K562 (cell line): ENCODE measurements at regions not wholly inside any gene's neighbourhood (a gene's known extent, or its start where the extent isn't known, plus 50 kb on each side); places are given as distances from the start of the nearest gene placed in this dataset.
"Not testable (repeated sequence)": the region's sequence is repeated elsewhere in the genome, so short reads cannot be mapped to it uniquely, and the experiment has no call there.

ENCODE experiments used
- ATAC-seq: fragments of 200-7000 bp; cut with Tn5 transposase; 3 replicates; pipeline ENCODE4 v1.9.1; 2020; ENCODE audit warnings: moderate library complexity
- BruUV-seq: library from RNA; stranded (reverse); fragments of 400-500 nt; replicated peaks from 2 replicates; lab custom pipeline; 2021; lab: Mats Ljungman, UMichigan
- CTCF ChIA-PET: fragments of 300-600 bp; formaldehyde crosslinking; extraction: SDS; loops from one replicate; lab custom pipeline; 2021; ENCODE audit warnings: low intra/inter-chr PET ratio; lab: Yijun Ruan, JAX
- POLR2A ChIA-PET: fragments of 300-600, 350-650 bp; sonication (Branson Sonifier 250); formaldehyde crosslinking; extraction: SDS; loops from one replicate; lab custom pipeline; 2021; ENCODE audit warnings: antibody characterized with exemption, inconsistent platforms; lab: Yijun Ruan, JAX
- DNase-seq, 4 experiments: peaks; one replicate each; pipeline versions ENCODE4 v3.0.0 to v3.0.0-alpha.2; 2011 to 2018; ENCODE audit warnings: low spot score in 3 of 4, mixed read lengths in 3 of 4; ENCODE audit errors: extremely low read depth in 1 of 4
- FAIRE-seq: peaks from 2 replicates; lab custom pipeline; 2011; peaks lifted over from hg19 to GRCh38; lab: Jason Lieb, UNC
- H2AFZ ChIP-seq: 2 replicates; pipeline ENCODE4 v1.6.0; 2011; ENCODE audit warnings: low read depth, low read length, control low read depth, inconsistent platforms
- H3K27ac ChIP-seq: fragments of 200-600 bp; 3 replicates; pipeline ENCODE4 v1.8.0; 2011; ENCODE audit warnings: low read depth, mild to moderate bottlenecking, control low read depth, inconsistent platforms, low read length, moderate library complexity, mixed read lengths; ENCODE audit errors: extremely low read depth
- H3K27me3 ChIP-seq, 2 experiments: fragments of 300-600 bp in 1 of 2; 2 replicates in 1 of 2; 3 replicates in 1 of 2; pipeline versions ENCODE4 v1.6.0 to v1.8.0; 2011; ENCODE audit warnings: inconsistent platforms in 2 of 2, low read length in 2 of 2, mild to moderate bottlenecking in 1 of 2, mixed read lengths in 1 of 2, moderate library complexity in 1 of 2; ENCODE audit not compliant: control insufficient read depth in 2 of 2, insufficient read depth in 2 of 2
- H3K36me3 ChIP-seq: fragments of 300-600 bp; 3 replicates; pipeline ENCODE4 v1.8.0; 2011; ENCODE audit warnings: mild to moderate bottlenecking, low read length, inconsistent platforms; ENCODE audit not compliant: control insufficient read depth, insufficient read depth
- H3K4me1 ChIP-seq, 2 experiments: fragments of 200-600 bp in 1 of 2; replicated peaks in 1 of 2; 2 replicates in 1 of 2; 3 replicates in 1 of 2; pipeline versions ENCODE4 v1.5.1 to v1.8.0; 2011; ENCODE audit warnings: inconsistent platforms in 2 of 2, low read length in 2 of 2, mild to moderate bottlenecking in 1 of 2, mixed read lengths in 1 of 2, moderate library complexity in 1 of 2; ENCODE audit not compliant: control insufficient read depth in 2 of 2, insufficient read depth in 2 of 2
- H3K4me2 ChIP-seq: 2 replicates; pipeline ENCODE4 v1.6.1; 2011; ENCODE audit warnings: low read length, control low read depth, inconsistent platforms, mixed read lengths; ENCODE audit not compliant: insufficient read depth
- H3K4me3 ChIP-seq: fragments of 200-600 bp; sonication (generic), shearing (Covaris generic); 2 replicates; pipeline ENCODE4 v1.5.1; 2016; ENCODE audit warnings: control low read depth, inconsistent platforms
- H3K79me2 ChIP-seq: fragments of 200-600 bp; 3 replicates; pipeline ENCODE4 v1.8.0; 2011; ENCODE audit warnings: low read length, inconsistent platforms; ENCODE audit not compliant: control insufficient read depth, insufficient read depth
- H3K9ac ChIP-seq, 2 experiments: 2 replicates each; pipeline versions ENCODE4 v1.6.0 to v1.6.1; 2011; ENCODE audit warnings: low read depth in 2 of 2, low read length in 2 of 2, control low read depth in 1 of 2, inconsistent platforms in 1 of 2, mild to moderate bottlenecking in 1 of 2, mixed read lengths in 1 of 2; ENCODE audit not compliant: insufficient read depth in 1 of 2
- H3K9me1 ChIP-seq: one replicate; pipeline ENCODE4 v1.6.0; 2011; ENCODE audit warnings: inconsistent platforms, mild to moderate bottlenecking, low read length, moderate library complexity; ENCODE audit not compliant: control insufficient read depth, insufficient read depth
- H3K9me3 ChIP-seq: replicated peaks from 2 replicates; pipeline ENCODE4 v1.5.1; 2011; ENCODE audit warnings: low read depth, low read length, inconsistent platforms; ENCODE audit not compliant: control insufficient read depth, insufficient read depth
- H4K20me1 ChIP-seq: replicated peaks from 2 replicates; pipeline ENCODE4 v1.6.1; 2011; ENCODE audit warnings: low read length, inconsistent platforms, mixed read lengths; ENCODE audit not compliant: control insufficient read depth, insufficient read depth
- JUND ChIP-seq, 2 experiments: IDR thresholded peaks; 2 replicates in 1 of 2; 3 replicates in 1 of 2; pipeline ENCODE4 v1.6.1; 2011; ENCODE audit warnings: borderline replicate concordance in 2 of 2, low read depth in 2 of 2, low read length in 2 of 2, improper control_type of control experiment in 1 of 2, missing biosample characterization in 1 of 2, missing genetic modification characterization in 1 of 2, missing genetic modification reagents in 1 of 2
- XRCC3 ChIP-seq: fragments of 450-650 bp; IDR thresholded peaks from 2 replicates; pipeline ENCODE4 v1.6.1; 2017; ENCODE audit warnings: mild to moderate bottlenecking, moderate library complexity
- ZFX ChIP-seq: sonication (generic); formaldehyde crosslinking; IDR thresholded peaks from 2 replicates; pipeline ENCODE4 v1.8.0; 2022; ENCODE audit warnings: mild to moderate bottlenecking, missing genetic modification reagents, moderate library complexity
- WGBS: fragments of 100-300 bp; shearing (Covaris generic); methylation state at CpG from one replicate; pipeline ENCODE4 v1.1.6; 2016; ENCODE audit warnings: low coverage, mixed read lengths; ENCODE audit not compliant: insufficient coverage; ENCODE audit errors: missing lambda C conversion rate; 5-methylcytosine and 5-hydroxymethylcytosine counted together
- in situ Hi-C: fragments of 300-500 bp; cut with MboI; formaldehyde crosslinking; loops from 4 replicates; pipeline ENCODE4 v1.15.0; 2018; ENCODE audit warnings: inconsistent platforms, mixed read lengths
- intact Hi-C: fragments of 100-400 bp; cut with micrococcal nuclease; formaldehyde crosslinking; loops from 2 replicates; pipeline ENCODE4 v1.14.2; 2022
- TF ChIP-seq, protein P1 (sequence below): fragments of 250-450 bp; sonication (Bioruptor Pico); IDR thresholded peaks from 2 replicates; pipeline ENCODE4 v1.8.0; 2022; ENCODE audit warnings: inconsistent platforms

DNA sequence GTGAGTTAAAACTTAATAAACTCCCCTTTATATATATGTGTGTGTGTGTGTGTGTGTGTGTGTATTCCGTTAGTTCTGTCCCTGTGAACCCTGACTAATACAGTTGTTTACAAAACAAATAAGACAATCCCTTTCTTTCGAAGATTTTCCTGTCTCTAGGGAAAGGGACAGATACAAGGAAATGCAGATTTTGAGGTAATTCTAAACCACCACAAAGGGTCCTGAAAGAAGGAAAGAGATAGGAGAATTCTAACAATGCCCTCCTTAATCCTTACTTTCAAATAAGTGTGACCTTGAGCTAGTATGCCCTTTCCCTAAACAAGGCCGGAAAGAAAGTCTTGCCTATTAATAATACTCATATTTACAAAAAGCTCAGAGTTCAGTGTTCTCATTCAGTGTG lies 164.8 kb upstream of the COL11A1 start:
- no peak for DNase-seq
- H2AFZ ChIP-seq = no peak overlapping the region
- ChIA-PET CTCF (no interaction called here), POLR2A (no interaction called here)
- H3K36me3 ChIP-seq = no peaks in the 10 kb centered on the region
- no peak overlapping the region for H3K4me3 ChIP-seq
- 0% methylated on average over 3 of the region's 3 CpGs for whole genome bisulfite sequencing
- no peaks in the 10 kb centered on the region for H3K27me3 ChIP-seq
- H3K9me3 ChIP-seq = no peaks in the 10 kb centered on the region
- in situ Hi-C loops = no loop called here
- no peaks in the 10 kb centered on the region for H4K20me1 ChIP-seq
- H3K4me2 ChIP-seq = no peak overlapping the region
- BruUV-seq = no TSS peak
- no peak overlapping the region for H3K27ac ChIP-seq
- H3K4me1 ChIP-seq = no peaks in the 10 kb centered on the region
- intact Hi-C loops = no loop called here
- ATAC-seq = no peak
- TF ChIP-seq JUND (IDR thresholded peaks at IDR 0.05; ENCODE audit: borderline replicate concordance, low read depth, low read length) = no peak
- TF ChIP-seq JUND (tag; IDR thresholded peaks at IDR 0.05; ENCODE audit: borderline replicate concordance, low read depth, low read length) = no peak
- TF ChIP-seq XRCC3 = no peak
- no peak for TF ChIP-seq ZFX (CRISPR knock-in tag)
- TF ChIP-seq, protein P1, sequence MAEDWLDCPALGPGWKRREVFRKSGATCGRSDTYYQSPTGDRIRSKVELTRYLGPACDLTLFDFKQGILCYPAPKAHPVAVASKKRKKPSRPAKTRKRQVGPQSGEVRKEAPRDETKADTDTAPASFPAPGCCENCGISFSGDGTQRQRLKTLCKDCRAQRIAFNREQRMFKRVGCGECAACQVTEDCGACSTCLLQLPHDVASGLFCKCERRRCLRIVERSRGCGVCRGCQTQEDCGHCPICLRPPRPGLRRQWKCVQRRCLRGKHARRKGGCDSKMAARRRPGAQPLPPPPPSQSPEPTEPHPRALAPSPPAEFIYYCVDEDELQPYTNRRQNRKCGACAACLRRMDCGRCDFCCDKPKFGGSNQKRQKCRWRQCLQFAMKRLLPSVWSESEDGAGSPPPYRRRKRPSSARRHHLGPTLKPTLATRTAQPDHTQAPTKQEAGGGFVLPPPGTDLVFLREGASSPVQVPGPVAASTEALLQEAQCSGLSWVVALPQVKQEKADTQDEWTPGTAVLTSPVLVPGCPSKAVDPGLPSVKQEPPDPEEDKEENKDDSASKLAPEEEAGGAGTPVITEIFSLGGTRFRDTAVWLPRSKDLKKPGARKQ = no peak
- no peak for FAIRE-seq
- no peaks in the 10 kb centered on the region for H3K9me1 ChIP-seq
- no peak overlapping the region for H3K9ac ChIP-seq
- no peaks in the 10 kb centered on the region for H3K79me2 ChIP-seq

DNA sequence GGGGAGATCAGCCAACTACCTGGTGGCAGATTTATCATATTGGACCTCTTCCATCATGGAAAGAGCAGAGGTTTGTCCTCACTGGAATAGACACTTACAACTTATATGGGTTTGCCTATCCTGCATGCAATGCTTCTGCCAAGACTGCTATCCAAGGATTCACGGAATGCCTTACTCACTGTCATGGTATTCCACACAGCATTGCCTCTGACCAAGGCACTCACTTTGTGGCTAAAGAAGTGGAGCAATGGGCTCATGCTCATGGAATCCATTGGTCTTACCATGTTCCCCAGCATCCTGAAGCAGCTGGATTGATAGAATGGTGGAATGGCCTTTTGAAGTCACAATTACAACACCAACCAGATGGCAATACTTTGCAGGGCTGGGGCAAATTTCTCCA lies 163.1 kb upstream of the COL11A1 start:
- H3K79me2 ChIP-seq, H3K4me1 ChIP-seq, H3K9ac ChIP-seq, H3K4me3 ChIP-seq, ATAC-seq, in situ Hi-C loops, POLR2A ChIA-PET, FAIRE-seq, intact Hi-C loops, H3K36me3 ChIP-seq, BruUV-seq, H3K9me3 ChIP-seq, H3K27ac ChIP-seq, H3K9me1 ChIP-seq, H4K20me1 ChIP-seq, H3K4me2 ChIP-seq, H3K27me3 ChIP-seq, H2AFZ ChIP-seq, DNase-seq, CTCF ChIA-PET: not testable (repeated sequence)
- 0% methylated on average over 1 of the region's 1 CpG for WGBS
